HEK293 (cell line): ENCODE measurements at regions not wholly inside any gene's neighbourhood (a gene's known extent, or its start where the extent isn't known, plus 50 kb on each side); places are given as distances from the start of the nearest gene placed in this dataset.

Experiments
- ZNF175 ChIP-seq: fragments of 450-650 bp; formaldehyde crosslinking; IDR thresholded peaks from 2 replicates; pipeline ENCODE4 v1.5.1; 2016; ENCODE audit warnings: missing biosample characterization, missing genetic modification characterization
- ZNF514 ChIP-seq: fragments of 450-650 bp; formaldehyde crosslinking; IDR thresholded peaks from 2 replicates; pipeline ENCODE4 v1.5.1; 2016; ENCODE audit warnings: missing biosample characterization, missing genetic modification characterization
- TF ChIP-seq, protein P1 (sequence below): fragments of 450-650 bp; formaldehyde crosslinking; IDR thresholded peaks from 2 replicates; pipeline ENCODE4 v1.5.1; 2016; ENCODE audit warnings: missing biosample characterization, missing genetic modification characterization
- TF ChIP-seq, protein P2 (sequence below): fragments of 450-650 bp; formaldehyde crosslinking; IDR thresholded peaks from 2 replicates; pipeline ENCODE4 v1.5.1; 2016; ENCODE audit warnings: missing biosample characterization, missing genetic modification characterization, low read depth

- TF ChIP-seq, protein P1, sequence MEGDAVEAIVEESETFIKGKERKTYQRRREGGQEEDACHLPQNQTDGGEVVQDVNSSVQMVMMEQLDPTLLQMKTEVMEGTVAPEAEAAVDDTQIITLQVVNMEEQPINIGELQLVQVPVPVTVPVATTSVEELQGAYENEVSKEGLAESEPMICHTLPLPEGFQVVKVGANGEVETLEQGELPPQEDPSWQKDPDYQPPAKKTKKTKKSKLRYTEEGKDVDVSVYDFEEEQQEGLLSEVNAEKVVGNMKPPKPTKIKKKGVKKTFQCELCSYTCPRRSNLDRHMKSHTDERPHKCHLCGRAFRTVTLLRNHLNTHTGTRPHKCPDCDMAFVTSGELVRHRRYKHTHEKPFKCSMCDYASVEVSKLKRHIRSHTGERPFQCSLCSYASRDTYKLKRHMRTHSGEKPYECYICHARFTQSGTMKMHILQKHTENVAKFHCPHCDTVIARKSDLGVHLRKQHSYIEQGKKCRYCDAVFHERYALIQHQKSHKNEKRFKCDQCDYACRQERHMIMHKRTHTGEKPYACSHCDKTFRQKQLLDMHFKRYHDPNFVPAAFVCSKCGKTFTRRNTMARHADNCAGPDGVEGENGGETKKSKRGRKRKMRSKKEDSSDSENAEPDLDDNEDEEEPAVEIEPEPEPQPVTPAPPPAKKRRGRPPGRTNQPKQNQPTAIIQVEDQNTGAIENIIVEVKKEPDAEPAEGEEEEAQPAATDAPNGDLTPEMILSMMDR (tag by site-specific recombination), result no peak
- TF ChIP-seq ZNF514 (no peak), ZNF175 (no peak)
- TF ChIP-seq, protein P2, sequence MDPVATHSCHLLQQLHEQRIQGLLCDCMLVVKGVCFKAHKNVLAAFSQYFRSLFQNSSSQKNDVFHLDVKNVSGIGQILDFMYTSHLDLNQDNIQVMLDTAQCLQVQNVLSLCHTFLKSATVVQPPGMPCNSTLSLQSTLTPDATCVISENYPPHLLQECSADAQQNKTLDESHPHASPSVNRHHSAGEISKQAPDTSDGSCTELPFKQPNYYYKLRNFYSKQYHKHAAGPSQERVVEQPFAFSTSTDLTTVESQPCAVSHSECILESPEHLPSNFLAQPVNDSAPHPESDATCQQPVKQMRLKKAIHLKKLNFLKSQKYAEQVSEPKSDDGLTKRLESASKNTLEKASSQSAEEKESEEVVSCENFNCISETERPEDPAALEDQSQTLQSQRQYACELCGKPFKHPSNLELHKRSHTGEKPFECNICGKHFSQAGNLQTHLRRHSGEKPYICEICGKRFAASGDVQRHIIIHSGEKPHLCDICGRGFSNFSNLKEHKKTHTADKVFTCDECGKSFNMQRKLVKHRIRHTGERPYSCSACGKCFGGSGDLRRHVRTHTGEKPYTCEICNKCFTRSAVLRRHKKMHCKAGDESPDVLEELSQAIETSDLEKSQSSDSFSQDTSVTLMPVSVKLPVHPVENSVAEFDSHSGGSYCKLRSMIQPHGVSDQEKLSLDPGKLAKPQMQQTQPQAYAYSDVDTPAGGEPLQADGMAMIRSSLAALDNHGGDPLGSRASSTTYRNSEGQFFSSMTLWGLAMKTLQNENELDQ (tag by site-specific recombination), result no peak
These were observed 518.9 kb upstream of the VRK2 start for GRCh38 chr2:57527685-57528084.
